SK-N-SH treated with all-trans-retinoic acid at 6 μM for 48 hours (cell line): ENCODE measurements at regions not wholly inside any gene's neighbourhood (a gene's known extent, or its start where the extent isn't known, plus 50 kb on each side); places are given as distances from the start of the nearest gene placed in this dataset.

ENCODE experiments used
- ATAC-seq: fragments of 200-7000 bp; cut with Tn5 transposase; 3 replicates; pipeline ENCODE4 v1.9.1; 2020; ENCODE audit warnings: mild to moderate bottlenecking, moderate library complexity
- ARNTL ChIP-seq: fragments of 450-650 bp; formaldehyde crosslinking; IDR thresholded peaks from 2 replicates; pipeline ENCODE4 v1.5.0; 2020; ENCODE audit warnings: low read depth, mild to moderate bottlenecking, moderate library complexity, borderline replicate concordance
- BACH2 ChIP-seq: fragments of 250-450 bp; sonication (Bioruptor Pico); IDR thresholded peaks from 2 replicates; pipeline ENCODE4 v1.9.0; 2021; ENCODE audit warnings: mild to moderate bottlenecking, borderline replicate concordance
- CREB5 ChIP-seq: fragments of 250-450 bp; sonication (Bioruptor Pico); IDR thresholded peaks from 2 replicates; pipeline ENCODE4 v1.5.1; 2020; ENCODE audit warnings: low read depth, mild to moderate bottlenecking, moderate library complexity
- CSDC2 ChIP-seq: fragments of 250-450 bp; sonication (Bioruptor Pico); IDR thresholded peaks from 2 replicates; pipeline ENCODE4 v1.5.0; 2020; ENCODE audit warnings: mild to moderate bottlenecking, moderate library complexity
- CSRNP3 ChIP-seq: fragments of 250-450 bp; sonication (Bioruptor Pico); IDR thresholded peaks from 2 replicates; pipeline ENCODE4 v1.5.1; 2021; ENCODE audit warnings: mild to moderate bottlenecking, moderate library complexity
- ISL1 ChIP-seq: fragments of 250-450 bp; sonication (Bioruptor Pico); IDR thresholded peaks from 2 replicates; pipeline ENCODE4 v2.1.2; 2022; ENCODE audit warnings: mild to moderate bottlenecking, moderate library complexity
- OSR1 ChIP-seq: fragments of 250-450 bp; sonication (Bioruptor Pico); IDR thresholded peaks from 2 replicates; pipeline ENCODE4 v1.8.0; 2022; ENCODE audit warnings: moderate library complexity, mild to moderate bottlenecking, inconsistent platforms
- PATZ1 ChIP-seq: fragments of 250-450 bp; sonication (Bioruptor Pico); IDR thresholded peaks from 2 replicates; pipeline ENCODE4 v1.8.0; 2020; ENCODE audit warnings: mild to moderate bottlenecking, moderate library complexity, borderline replicate concordance
- POU6F1 ChIP-seq: fragments of 250-450 bp; sonication (Bioruptor Pico); IDR thresholded peaks from 2 replicates; pipeline ENCODE4 v1.8.0; 2021; ENCODE audit warnings: low read depth, mild to moderate bottlenecking, moderate library complexity, borderline replicate concordance
- PPARA ChIP-seq: fragments of 250-450 bp; sonication (Bioruptor Pico); IDR thresholded peaks from 2 replicates; pipeline ENCODE4 v1.5.0; 2020; ENCODE audit warnings: mild to moderate bottlenecking, borderline replicate concordance
- RARB ChIP-seq: fragments of 250-450 bp; sonication (Bioruptor Pico); IDR thresholded peaks from 2 replicates; pipeline ENCODE4 v1.8.0; 2021; ENCODE audit warnings: mild to moderate bottlenecking, moderate library complexity
- TCF4 ChIP-seq: fragments of 250-450 bp; sonication (Bioruptor Pico); IDR thresholded peaks from 2 replicates; pipeline ENCODE4 v1.8.0; 2021; ENCODE audit warnings: mild to moderate bottlenecking, moderate library complexity, borderline replicate concordance
- TOX ChIP-seq: fragments of 250-450 bp; sonication (Bioruptor Pico); IDR thresholded peaks from 2 replicates; pipeline ENCODE4 v1.8.0; 2021; ENCODE audit warnings: mild to moderate bottlenecking, moderate library complexity, borderline replicate concordance
- TSHZ2 ChIP-seq: fragments of 250-450 bp; sonication (Bioruptor Pico); IDR thresholded peaks from 2 replicates; pipeline ENCODE4 v1.5.0; 2020; ENCODE audit warnings: mild to moderate bottlenecking, moderate library complexity
- ZFP3 ChIP-seq: fragments of 250-450 bp; sonication (Bioruptor Pico); IDR thresholded peaks from 2 replicates; pipeline ENCODE4 v1.5.0; 2020; ENCODE audit warnings: mild to moderate bottlenecking, moderate library complexity
- ZNF8 ChIP-seq: fragments of 450-650 bp; formaldehyde crosslinking; IDR thresholded peaks from 2 replicates; pipeline ENCODE4 v1.5.0; 2020; ENCODE audit warnings: mild to moderate bottlenecking, moderate library complexity

GRCh38 chr5:158152136-158152535 lies 293.2 kb upstream of the CLINT1 start (continued):
- no peak for TF ChIP-seq BACH2
- no peak for TF ChIP-seq OSR1 (CRISPR knock-in tag)
- no peak for TF ChIP-seq ARNTL (CRISPR knock-in tag)
- no peak for TF ChIP-seq TOX (CRISPR knock-in tag)
- TF ChIP-seq TSHZ2 (CRISPR knock-in tag) = no peak
- TF ChIP-seq, all 23 proteins: peak for 0

- ATAC-seq = no peak; the same call in 2 of the 3 replicates
- TF ChIP-seq ISL1 (CRISPR knock-in tag) = peak; percentile 41; the same call in 1 of the 2 replicates
- 0 out of 2 replicates have a peak, but pooled peaks have one; percentile 59 for TF ChIP-seq TSHZ2 (CRISPR knock-in tag)
- TF ChIP-seq CSDC2 = no peak
- peak; percentile 66; the same call in 1 of the 2 replicates for TF ChIP-seq TCF4 (CRISPR knock-in tag)
Measured at GRCh38 chr5:158147227-158147626, 288.3 kb upstream of the CLINT1 start.

GRCh38 chr5:158145827-158146226 lies 286.9 kb upstream of the CLINT1 start:
- TF ChIP-seq POU6F1 (CRISPR knock-in tag) (no peak), ZNF8 (CRISPR knock-in tag) (no peak), PPARA (no peak), PATZ1 (no peak), BACH2 (no peak), CREB5 (CRISPR knock-in tag) (no peak), CSRNP3 (CRISPR knock-in tag) (no peak)
- no peak for ATAC-seq

- no peak for ATAC-seq
- TF ChIP-seq RARB (CRISPR knock-in tag) (no peak), ZFP3 (CRISPR knock-in tag) (no peak)
Measured at GRCh38 chr5:158143081-158143480, 284.1 kb upstream of the CLINT1 start.
